ENCODE measurements at regions not wholly inside any gene's neighbourhood (a gene's known extent, or its start where the extent isn't known, plus 50 kb on each side); places are given as distances from the start of the nearest gene placed in this dataset.

- TF ChIP-seq, protein P1, sequence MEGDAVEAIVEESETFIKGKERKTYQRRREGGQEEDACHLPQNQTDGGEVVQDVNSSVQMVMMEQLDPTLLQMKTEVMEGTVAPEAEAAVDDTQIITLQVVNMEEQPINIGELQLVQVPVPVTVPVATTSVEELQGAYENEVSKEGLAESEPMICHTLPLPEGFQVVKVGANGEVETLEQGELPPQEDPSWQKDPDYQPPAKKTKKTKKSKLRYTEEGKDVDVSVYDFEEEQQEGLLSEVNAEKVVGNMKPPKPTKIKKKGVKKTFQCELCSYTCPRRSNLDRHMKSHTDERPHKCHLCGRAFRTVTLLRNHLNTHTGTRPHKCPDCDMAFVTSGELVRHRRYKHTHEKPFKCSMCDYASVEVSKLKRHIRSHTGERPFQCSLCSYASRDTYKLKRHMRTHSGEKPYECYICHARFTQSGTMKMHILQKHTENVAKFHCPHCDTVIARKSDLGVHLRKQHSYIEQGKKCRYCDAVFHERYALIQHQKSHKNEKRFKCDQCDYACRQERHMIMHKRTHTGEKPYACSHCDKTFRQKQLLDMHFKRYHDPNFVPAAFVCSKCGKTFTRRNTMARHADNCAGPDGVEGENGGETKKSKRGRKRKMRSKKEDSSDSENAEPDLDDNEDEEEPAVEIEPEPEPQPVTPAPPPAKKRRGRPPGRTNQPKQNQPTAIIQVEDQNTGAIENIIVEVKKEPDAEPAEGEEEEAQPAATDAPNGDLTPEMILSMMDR (IDR thresholded peaks at IDR 0.05; ENCODE audit: insufficient read depth, low read depth, low read length), result no peak
- no peak overlapping the region for H3K4me3 ChIP-seq (ENCODE audit: low read depth, low read length)
- no peak for DNase-seq (ENCODE audit: low read depth)
Observed at GRCh38 chr9:6123416-6123815, 92.2 kb upstream of the IL33 start.

DNA sequence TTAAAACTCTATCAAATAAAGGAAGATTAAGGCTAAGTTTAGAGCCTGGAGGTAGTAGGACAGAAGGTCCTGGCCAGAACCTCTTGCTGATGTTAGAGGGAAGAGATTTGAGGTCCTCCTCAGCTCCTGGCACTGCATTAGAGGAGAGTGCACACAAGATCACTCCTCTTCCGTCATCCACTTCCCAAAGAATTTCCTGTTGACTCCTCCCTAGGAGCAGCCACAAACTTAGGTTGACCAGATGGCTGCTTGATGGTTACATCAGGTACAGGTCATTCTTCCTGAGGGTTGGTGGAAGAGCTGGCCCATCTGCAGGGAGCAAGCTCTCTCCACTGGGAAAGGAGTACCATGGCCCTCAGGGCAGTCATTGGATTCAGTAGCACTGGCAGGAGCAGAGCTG, 93.9 kb upstream of the IL33 start:
- H3K4me3 ChIP-seq (ENCODE audit: low read depth, low read length), result no peak overlapping the region
- no peak for DNase-seq (ENCODE audit: low read depth)
- TF ChIP-seq, protein P1 (IDR thresholded peaks at IDR 0.05; ENCODE audit: insufficient read depth, low read depth, low read length), result no peak

GRCh38 chr9:6114424-6114823, 99.0 kb upstream of the RANBP6 start:
- no peak for DNase-seq (ENCODE audit: low read depth)
- no peak overlapping the region for H3K4me3 ChIP-seq (ENCODE audit: low read depth, low read length)
- TF ChIP-seq, protein P1 (IDR thresholded peaks at IDR 0.05; ENCODE audit: insufficient read depth, low read depth, low read length), result no peak

DNA sequence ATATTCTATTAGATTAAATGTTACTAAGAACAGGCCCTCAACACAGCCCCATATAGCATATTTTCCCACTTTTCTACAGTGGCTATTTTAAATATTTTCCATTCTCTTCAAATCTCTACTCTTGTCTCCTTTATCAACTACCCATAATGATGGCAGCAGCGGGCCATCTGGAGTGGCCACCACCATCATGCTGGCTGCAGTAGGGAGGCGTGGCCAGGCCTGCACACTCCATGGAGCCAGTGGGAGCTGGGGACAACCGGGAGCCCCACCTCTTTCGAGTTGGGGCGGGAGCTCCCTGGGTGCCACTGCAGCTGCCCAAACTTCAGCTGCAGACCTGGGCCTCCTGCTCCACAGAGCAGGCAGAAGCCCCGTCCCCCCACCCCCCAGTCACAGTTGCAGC, 98.4 kb upstream of the RANBP6 start:
- no peak overlapping the region for H3K4me3 ChIP-seq (ENCODE audit: low read depth, low read length)
- TF ChIP-seq, protein P1 (IDR thresholded peaks at IDR 0.05; ENCODE audit: insufficient read depth, low read depth, low read length), result no peak
- no peak for DNase-seq (ENCODE audit: low read depth)

DNA sequence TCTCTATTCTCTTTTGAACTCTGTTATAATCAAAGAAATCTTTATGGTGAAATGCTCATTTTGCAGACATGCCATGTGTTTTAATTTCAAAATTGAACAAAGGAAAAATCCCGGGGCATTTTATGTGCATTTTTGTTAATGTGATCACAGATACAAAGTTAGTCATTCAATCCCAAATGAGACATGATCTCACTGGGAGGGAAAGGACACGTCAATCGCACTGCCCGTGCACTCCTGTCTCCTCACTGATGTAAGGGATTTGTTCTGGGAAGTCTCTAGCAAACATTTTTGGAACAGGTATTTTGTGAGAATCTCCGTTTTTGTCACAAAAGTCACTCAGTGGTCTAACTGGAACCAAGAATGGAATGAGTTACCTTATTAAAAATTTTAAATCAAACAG, 97.9 kb upstream of the RANBP6 start:
- TF ChIP-seq, protein P1 (IDR thresholded peaks at IDR 0.05; ENCODE audit: insufficient read depth, low read depth, low read length), result no peak
- no peak overlapping the region for H3K4me3 ChIP-seq (ENCODE audit: low read depth, low read length)
- no peak for DNase-seq (ENCODE audit: low read depth)

DNA sequence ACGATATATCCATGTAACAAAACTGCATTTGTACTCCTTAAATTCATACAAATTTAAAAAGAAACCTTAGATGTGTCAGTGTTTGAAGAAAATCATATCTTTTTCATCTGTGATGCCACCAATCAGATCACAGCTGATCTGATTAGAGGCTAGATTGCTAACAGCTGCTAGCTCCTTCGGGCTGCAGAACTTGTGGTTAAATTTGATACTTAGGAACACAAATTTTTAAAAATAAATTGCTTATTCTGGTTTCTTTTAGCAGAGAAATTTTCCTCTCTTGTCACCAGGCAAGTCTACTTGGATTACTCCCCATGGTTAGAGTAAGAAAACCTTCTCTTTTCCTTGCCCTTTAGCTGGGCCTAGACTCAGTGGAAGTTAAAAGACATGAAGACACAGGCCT, 94.6 kb upstream of the RANBP6 start:
- no peak overlapping the region for H3K4me3 ChIP-seq (ENCODE audit: low read depth, low read length)
- no peak for DNase-seq (ENCODE audit: low read depth)
- TF ChIP-seq, protein P1 (IDR thresholded peaks at IDR 0.05; ENCODE audit: insufficient read depth, low read depth, low read length), result no peak

- H3K4me3 ChIP-seq (ENCODE audit: low read depth, low read length), result no peak overlapping the region
- DNase-seq (ENCODE audit: low read depth), result no peak
- TF ChIP-seq, protein P1 (IDR thresholded peaks at IDR 0.05; ENCODE audit: insufficient read depth, low read depth, low read length), result no peak
Observed at GRCh38 chr9:6109571-6109970, 94.1 kb upstream of the RANBP6 start.
